CMK (cell line): ENCODE measurements at regions not wholly inside any gene's neighbourhood (a gene's known extent, or its start where the extent isn't known, plus 50 kb on each side); places are given as distances from the start of the nearest gene placed in this dataset.
"Not testable (repeated sequence)": the region's sequence is repeated elsewhere in the genome, so short reads cannot be mapped to it uniquely, and the experiment has no call there.

Source experiments
- DNase-seq: peaks from one replicate; pipeline ENCODE4 v3.0.0-alpha.2; 2010; ENCODE audit warnings: low read depth

DNA sequence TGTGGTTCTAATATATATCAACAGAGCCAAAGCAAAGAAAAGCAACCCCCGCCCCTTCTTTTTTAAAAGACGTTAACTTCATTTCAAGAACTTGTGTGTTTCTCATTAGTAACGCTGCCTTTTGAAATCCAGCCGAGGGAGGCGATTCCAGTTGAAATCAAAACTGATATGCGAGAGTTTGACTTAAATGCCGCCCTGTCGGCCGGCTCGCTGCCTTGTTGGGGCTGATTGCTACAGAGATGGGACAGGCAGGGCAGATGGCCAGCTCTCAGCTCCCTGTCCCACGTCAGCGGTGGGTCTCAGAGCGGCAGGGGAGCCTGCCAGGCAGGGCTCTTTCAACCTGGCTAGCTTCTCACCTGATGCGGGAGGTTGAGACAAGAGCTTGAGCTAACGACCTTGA is 51.9 kb upstream of the ALX4 start:
- no peak for DNase-seq

DNA sequence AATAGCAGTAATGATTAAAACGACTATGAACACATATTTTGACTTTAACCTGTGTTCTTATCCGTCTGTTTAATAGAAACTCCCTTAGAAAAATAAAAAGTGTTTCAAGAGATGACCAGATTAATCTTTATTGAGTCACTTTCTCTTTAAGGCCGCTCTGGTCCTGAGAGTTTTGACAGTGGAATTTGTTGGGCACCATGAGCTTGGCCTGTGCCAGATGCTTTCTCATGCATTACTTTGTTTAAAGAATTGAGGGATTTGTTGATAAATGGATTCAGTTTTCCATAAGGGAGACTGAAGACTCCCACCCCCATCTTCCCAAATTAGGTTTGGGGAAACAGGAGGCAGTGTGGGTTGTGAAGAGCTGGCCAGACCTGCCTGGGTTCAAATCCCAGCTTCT is 53.2 kb upstream of the ALX4 start:
- DNase-seq = no peak

DNA sequence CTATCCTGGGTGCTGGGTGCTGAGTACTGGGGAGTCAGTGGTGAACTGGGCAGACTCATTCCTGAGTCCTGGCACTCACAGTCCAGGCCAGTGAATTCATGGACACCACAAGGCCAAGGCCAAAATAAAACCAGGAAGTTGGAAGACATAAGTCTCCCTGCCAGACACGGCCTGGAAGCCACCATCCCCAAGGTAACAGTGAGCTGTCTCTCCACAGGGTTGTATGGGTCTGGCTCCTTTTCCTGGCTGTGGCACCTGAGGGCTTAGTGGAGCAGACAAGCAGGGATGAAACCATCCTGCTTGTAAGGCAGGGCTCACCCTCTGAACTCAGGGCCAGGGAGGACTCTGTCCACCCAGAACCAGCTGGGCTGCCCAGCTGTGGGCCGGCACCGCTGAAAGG is 54.7 kb upstream of the ALX4 start:
- no peak for DNase-seq

DNA sequence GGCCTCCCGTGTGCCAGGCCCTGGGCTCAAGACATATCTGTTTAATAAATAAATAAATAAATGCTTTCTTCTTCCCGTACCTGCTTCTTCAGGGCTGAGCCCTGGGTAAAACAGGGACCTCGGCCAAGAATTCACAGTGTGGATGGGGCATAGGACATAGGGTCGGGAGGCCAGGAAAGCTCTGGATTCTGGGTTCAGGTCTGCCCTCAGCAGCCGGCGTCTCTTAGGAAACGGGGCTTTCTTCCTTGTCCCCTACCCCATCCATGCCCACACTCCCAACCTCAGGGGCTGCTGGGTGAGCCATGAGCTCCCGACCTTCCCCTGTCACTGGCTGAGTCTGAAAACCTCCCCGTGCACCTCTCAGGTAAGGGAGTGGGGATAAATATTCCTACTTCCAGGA is 55.7 kb upstream of the ALX4 start:
- DNase-seq = no peak

DNA sequence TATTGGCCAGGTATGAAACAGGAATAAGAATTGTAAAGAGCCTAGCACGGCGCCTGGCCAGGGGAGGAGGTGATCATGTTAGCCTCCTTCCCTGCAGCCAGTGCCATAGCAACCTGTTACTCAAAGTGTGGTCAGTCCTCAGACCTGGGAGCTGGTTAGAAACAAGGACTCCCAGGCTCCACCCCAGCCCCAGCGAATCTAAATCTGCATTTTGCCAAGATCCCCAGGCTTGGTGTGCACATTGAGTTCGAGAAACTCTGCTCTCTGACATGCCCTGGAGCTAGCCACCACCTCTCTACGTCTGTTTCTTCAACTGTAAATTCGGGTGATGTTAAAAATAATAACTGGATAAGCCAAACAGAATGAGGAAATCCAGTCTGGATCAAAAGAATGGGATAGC is 56.1 kb upstream of the ALX4 start:
- DNase-seq = no peak

DNA sequence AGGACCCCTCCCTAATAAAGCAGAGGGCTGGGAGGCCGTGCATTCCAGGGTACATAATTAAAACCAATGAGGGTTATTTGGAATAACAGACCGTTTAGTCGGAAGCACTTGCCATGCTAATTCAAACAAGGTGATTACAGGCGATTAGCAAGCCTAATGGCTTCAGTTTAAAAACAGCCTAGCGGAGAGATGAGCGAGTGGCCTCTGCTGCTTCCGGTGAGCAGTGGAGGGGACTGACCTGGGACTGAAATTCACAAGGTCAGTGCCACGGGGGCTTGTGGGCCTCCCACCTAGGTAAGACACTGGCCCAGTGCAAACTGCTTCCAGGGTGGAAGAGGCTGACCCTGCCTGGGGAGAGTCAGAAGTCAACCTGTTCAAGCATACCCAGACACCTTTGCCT is 56.8 kb upstream of the ALX4 start:
- no peak for DNase-seq

DNA sequence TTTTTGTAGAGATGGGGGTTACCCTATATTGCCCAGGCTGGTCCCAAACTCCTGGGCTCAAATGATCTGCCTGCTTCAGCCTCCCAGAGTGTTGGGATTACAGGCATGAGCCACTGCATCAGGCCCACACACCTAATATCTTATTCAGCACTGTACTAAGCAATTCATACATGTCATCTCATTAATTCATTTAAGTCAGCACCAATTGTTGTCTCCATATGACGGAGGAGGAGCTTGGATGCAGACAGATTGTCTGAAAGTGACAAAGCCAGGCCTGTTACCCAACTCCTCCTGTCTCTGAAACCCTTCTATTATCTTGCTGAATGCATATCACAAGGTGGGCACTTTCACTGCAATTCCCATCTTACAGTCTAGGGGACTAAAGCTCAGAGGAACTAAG is 57.5 kb upstream of the ALX4 start:
- DNase-seq = no peak

DNA sequence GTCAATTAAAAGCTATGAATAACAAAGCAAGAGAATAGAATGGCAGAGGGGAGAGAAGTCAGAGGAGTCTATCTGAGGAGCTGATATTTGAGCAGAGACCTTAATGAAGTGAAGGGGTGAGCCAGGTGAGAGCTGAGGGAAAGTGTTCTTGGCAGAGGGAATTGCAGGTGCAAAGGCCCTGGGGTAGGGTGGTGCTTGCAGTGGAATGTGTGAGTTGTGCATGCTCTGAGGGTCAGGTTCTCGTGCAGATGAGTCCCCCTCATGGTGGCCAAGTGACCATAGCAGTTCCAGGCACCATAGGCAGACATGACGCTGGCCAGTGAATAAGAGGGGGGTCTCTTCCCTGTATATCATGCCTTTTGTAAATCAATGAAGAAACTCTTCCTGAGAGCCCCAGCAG is 58.9 kb upstream of the ALX4 start:
- no peak for DNase-seq

DNA sequence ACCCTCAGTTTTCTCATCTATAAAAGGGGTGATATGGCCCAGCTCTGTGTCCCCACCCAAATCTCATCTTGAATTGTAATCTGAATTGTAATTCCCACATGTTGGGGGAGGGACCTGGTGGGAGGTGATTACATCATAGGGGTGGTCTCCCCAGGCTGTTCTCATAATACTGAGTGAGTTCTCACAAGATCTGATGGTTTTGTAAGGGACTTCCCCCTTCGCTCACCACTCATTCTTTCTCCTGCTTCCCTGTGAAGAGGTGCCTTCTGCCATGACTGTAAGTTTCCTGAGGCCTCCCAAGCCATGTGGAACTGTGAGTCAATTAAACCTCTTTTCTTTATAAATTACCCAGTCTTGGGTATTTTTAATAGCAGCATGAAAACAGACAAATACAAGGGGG is 61.1 kb upstream of the ALX4 start:
- DNase-seq = not testable (repeated sequence)

DNA sequence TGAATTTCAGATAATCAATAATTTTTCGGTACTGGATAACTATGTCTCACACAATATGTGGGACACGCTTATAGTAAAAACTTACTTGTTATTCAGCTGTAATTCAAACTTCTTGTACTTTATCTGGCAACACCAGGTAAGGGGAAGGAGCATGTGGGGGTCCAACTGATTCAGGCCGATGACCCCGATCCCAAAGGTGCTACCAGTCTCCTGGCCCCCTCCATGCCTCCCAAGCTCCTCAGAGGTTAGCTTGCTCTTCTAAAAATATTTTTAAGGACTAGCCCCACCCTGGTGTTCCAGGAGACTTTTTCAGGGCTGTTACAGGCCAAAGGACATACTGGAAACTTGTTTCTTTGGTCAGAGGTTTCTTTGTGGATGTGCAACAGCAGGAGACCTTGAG is 61.8 kb upstream of the ALX4 start:
- no peak for DNase-seq

DNA sequence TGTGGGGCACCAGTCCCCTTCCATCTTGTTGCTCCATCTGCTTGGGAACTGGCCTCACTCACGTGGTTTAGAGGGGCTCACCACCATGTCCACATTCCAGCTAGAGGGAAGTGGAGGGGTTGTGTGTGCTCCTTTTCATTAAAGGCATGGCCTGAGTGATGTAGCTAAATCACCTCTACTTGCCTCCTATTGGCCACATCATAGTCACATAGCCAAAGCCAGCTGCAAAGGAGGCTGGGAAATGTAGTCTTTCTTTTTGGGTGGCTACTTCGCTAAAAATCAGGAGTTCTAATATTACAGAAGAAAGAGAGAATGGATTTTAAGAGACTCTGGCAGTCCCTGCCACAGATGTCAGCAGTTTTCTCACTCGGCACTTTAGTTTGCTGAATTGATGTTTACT is 63.0 kb upstream of the ALX4 start:
- no peak for DNase-seq

DNA sequence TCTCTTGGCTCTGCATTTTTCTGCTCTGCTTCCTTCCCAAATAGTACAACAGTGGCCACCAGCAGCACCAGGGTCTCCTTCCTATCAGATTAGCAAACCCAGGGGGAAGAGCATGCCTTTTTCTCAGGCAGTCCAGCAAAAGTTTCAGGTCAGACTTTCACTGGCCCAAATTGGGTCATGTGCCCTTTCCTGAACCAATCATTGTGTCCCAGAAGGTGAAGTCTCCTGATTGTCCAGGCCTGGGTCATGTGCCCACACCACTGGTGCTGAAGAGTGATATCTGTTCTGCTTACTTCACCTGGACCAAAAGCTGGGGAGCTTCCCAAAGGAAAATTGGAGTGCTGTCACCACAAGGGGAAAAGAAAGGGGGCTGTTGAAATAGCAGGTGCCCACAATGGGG is 64.1 kb upstream of the ALX4 start:
- DNase-seq = no peak

DNA sequence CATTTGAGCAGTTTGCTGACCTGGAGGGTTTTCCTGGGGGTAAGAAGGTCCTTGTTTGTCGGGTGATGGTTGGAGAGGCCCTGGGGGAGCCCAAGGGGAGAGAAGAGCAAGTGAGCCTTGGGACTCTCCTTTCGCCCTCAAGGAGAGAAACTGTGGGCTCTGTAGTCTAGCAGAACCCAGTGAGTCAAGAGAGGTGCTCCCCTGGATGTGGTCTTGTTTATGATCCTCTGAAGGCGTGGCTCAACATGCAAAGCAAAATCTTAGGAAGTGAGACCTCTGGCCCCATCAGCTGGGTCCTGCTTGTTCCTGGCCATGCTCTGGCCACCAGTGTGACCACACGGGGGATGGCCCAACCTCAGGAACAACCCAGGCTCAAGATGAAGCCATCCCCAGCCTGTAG is 66.5 kb upstream of the ALX4 start:
- no peak for DNase-seq

DNA sequence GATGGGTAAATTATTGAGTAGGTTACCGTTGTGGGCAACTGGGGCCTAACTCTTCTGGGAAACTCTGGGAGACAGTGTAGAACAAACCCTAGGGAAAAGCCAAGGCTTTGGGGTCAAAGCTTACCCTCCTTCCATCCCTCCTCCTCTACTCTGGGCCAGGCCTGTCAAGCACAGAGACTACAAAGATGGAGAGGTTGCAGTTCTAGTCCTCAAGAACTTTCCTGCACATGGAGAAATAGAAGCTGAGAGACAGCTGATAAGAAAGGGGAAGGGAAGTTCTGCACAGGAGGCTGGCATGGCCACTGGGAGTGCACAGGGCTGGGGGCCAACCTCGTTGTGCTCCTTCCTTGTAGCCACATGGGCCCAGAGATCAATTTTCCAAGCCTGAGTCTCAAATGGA is 67.2 kb upstream of the ALX4 start:
- DNase-seq = no peak

DNA sequence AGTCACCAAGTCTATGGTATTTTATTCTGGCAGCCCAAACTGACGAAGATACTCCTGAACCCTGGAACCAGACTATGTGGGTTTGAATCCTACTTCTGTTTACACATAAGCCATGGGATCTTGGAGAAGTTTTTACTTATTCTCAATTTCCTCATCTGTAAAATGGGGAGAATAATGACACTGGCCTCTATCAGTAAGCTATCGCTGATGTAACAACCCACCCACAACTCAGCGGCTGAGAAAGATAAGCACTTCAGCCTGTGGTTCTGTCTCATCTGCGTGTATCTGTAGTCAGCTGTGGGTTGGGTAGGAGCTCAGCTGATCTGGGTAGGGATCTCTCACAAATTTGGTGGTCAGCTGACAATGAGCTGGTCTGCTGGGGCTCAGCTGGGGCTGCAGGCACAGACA is 68.0 kb upstream of the ALX4 start:
- no peak for DNase-seq

DNA sequence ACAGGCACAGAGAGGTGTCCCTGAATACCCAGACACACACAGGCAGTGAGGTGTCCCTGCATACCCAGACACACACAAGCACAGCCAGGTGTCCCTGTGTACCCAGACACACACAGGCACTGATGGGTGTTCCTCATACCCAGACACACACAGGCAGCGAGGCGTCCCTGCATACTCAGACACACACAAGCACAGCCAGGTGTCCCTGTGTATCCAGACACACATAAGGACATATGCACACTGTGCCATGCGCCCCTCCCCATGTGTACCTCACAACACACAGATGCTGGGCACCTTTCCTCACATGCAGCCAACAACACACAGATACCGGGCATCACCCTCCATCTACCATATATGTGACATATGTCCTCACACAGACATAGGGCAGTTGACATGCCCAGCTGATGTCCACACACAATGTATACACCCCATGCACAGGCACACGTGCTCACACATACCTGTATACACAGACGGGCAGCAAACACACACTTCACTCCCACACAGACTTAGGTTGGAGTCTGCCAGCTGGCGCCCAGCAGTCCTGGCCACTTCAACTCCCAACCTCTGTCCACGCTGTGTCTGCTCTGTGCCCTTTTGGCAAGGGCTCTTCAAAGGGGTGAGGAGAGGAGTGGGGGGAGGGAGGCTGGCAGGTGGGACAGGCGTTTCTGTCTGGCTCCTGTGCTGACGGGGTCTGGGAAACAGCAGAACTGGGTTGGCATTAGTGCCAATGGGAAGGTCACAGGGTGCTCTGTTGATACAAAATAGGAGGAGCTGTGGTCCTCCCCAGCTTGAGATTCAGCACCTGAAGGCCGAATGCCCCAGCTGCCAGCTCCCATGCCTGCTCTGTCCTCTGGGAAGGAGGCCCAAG is 69.4 kb upstream of the ALX4 start:
- no peak for DNase-seq

DNA sequence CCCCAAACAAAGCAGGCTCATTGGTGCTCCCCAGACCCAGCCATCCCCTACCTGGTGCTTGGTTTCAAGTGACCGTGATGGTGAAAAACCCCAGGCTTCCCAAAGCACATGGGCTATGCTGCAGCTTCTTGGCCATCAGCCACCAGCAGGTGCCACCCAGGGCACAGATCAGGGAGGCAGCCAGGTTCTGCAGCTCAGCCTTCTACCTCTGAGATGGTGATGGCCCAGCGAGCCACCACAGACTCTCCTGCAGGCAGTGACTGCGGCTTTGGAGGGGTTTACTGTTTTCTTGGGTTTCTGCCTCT is 70.0 kb upstream of the ALX4 start:
- no peak for DNase-seq

DNA sequence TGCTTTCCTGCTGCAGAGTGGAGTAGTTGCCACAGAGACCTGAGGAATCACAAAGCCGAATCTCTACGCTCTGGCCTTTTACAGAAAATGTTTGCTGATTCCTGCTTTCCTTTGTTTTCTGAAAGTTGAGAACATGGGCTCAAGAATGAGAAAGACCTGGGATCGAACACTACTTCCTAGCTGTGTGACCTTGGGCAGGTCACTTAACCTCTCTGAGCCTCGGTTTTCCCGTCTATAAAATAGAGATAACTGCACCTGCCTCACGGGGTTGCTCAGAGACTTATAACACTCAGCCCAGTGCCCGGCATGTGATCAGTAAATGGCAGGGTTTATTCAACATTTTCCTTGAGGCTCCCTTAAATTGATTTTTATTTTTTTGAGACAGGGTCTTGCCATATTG is 70.9 kb upstream of the ALX4 start:
- no peak for DNase-seq

DNA sequence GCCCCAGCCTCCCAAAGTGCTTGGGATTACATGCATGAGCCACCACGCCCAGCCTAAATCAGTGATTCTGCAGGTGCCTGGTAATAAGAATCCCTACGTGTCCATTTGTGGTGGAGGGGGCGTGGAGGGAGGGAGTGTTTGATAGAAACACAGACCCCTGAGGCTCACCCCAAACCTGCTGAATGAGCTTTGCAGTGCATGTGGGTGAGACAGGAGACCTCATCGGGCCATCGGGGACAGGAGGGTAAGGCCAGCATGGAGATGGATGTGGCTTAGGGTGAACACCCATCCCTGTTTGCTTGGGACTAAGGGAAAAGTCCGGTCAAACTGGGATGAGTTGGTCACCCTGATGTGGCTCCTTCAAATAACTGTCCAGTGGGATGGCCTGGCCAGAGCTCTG is 71.3 kb upstream of the ALX4 start:
- no peak for DNase-seq

DNA sequence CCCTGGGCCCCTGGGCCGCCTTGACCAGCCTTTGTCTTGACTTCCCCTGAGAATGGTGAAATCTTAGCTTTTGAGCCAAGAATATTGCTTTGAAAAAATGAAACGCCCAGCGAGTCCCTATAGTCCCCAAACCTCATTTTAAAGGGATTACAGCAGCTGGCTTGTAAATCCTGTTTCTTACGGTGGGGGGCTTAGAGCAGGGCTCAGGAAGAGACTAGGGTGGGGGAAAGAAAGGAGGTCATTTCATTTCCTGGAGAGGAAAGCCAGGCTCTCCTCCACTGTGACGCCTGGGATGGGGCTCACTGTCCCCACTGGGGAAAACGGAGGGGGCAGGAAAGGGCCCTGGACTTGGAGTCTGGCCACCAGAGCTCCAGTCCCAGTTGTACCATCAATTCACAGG is 72.2 kb upstream of the ALX4 start:
- DNase-seq = no peak

DNA sequence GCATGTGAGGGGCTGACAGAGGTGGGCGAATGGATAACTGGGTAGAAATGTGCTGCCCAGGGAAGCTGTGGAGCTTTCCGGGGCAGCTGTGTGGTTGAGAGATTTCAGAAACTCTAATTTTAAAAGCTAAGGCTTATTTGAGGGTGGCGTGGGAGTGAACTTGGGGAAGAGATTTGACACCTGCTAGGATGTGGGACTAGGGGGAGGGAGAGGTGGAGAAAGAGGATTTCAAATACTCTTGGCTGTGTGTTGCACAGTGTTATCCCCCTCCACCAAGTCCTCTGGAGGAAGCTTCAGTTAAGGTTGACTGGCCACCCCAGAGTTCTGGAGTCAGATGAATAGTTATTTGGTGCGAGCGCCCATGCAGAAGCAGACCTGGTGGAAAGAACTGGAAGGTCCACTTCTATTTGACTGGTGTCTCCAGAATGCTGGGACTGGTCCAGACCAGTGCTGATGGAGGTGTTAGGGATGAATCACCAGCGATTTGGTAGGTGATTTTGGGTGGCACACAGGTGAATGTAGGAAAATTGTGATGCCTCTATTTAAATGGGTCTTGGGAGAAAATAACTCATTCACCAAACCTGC is 72.8 kb upstream of the ALX4 start:
- no peak for DNase-seq

DNA sequence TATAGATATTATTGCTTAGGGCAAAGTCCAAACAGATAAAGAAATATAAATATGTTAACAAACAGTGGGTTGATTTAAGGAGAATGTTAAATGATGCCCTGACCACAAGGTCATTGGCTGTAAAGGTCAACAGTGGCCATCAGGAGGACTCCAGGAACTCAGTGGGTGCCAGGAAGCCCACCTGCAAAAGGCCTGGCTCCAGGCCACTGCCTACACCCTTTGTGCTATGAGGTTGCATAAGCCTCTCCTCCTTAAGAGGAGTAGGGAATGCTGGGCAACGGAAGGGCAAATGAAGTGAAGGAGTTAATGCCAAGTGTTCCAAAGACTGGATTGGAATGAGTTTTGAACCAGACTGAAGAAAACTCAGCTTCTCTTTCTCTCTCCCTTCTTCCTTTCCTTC is 73.3 kb upstream of the ALX4 start:
- no peak for DNase-seq

DNA sequence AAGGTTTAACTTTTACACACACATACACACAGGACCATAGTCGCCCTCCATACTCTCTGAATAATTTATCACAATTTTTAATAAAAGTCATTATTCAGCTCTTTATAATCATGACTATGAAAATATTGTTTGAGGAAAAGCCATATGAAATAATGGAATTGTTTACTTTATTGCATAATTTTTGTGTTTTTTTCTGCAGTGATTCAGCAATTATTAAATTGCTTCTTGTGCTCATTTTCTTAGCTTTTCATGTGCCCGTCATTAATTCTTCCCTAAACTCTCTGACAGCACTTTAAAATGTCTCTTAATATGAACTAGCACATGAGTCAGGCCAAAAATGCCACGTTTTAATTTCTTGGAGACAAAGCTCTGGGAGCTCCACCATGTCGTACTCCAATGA is 77.5 kb upstream of the ALX4 start:
- DNase-seq = no peak

DNA sequence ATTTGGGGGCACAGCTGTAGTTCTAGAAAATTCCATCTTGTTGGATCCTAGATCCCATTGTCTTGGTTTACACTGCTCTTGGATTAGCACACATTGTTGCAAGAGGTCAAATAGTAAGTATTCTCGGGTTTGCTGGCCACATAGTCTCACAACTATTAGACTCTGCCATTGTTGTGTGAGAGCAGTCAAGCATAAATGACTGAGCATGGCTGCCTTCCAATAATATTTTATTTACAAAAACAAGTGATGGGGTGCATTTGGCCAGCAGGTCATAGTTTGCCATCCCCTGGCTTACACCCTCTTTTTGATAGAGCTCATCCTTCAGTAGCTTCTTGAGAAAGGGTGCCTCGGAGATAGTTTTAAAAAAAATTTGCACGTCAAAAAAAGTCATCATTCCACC is 77.9 kb upstream of the ALX4 start:
- no peak for DNase-seq
